NCI-H1105 treated with DMSO at 0.1 percent for 48 hours (cell line): ENCODE measurements at regions not wholly inside any gene's neighbourhood (a gene's known extent, or its start where the extent isn't known, plus 50 kb on each side); places are given as distances from the start of the nearest gene placed in this dataset.

Experiments used
- DNase-seq: peaks from one replicate; lab custom pipeline; 2025; lab: John Stamatoyannopoulos, UW

DNA sequence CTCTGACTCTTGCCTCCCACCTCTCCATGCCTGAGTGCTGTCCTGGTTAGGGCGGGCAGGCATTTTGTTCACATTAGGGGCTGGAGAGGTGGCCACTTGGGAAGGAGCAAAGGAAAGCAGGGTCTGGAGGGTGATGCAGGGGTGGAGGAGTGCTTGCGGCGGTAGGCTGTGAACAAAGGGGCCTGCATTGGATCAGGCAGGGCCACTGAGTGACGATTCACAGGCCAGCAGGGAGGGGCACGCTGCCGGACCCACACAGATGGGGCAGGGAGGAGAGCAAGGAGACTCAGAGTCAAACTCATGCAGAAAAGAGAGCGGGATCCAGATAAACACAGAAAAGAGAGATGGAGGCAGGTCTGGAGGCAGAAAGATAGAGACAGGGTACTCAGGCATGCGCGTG, 58.4 kb upstream of the TBX3 start:
- DNase-seq, result no peak

GRCh38 chr12:114741940-114742339, 58.0 kb upstream of the TBX3 start:
- no peak for DNase-seq

GRCh38 chr12:114740448-114740847, 56.5 kb upstream of the TBX3 start:
- DNase-seq, result no peak

- DNase-seq, result no peak
Measured at GRCh38 chr12:114738460-114739184, 54.6 kb upstream of the TBX3 start.

- no peak for DNase-seq
Measured at GRCh38 chr12:114735680-114736374, 51.9 kb upstream of the TBX3 start.

DNA sequence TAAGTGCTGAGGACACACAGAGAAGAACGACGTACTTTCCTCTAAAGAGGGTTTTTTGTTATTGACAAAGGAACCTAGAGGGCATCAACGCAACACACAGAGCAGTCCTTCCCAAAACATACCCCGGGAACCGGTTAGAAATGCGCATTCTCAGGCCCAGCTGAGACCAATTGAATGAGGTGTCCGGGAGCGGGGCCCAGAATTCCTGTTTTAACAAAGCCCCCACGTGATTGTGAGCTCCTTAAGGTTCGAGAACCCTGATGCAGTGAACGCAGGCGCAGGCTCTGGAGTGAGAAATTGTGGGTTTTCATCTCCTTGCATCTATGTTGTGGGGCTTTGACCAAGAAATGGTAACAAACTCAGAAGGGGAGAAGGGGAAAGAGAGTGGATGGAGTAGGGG, 51.0 kb upstream of the TBX3 start:
- no peak for DNase-seq

DNA sequence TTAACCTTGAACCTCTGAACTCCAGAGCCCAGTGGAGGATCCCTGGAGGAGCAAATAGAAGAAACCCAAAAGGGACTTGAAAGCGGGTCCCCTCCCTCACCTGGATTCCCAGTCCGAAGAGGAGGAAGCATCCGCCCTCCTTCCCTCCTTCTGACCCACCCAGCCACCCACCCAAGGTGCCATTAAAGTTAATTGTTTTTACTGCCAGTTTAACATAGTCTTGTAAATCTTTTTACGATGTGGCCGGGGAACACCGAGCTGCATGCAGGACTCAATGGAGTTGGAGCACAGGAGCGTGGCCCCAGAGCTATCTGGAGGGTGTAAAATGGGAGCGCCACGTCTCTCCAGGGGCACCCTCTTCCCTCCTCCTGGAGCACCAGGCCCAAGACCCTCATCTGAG, 49.9 kb upstream of the TBX3 start:
- DNase-seq, result no peak
